Thyroid gland (tissue), 4 donors: ENCODE measurements at regions not wholly inside any gene's neighbourhood (a gene's known extent, or its start where the extent isn't known, plus 50 kb on each side); places are given as distances from the start of the nearest gene placed in this dataset.
A peak's percentile ranks its signal among the peaks of the same experiment; 100 is the strongest.

ENCODE experiments used
- DNase-seq, 2 donors: peaks; one replicate each; pipeline ENCODE4 v3.0.0-alpha.2; 2019
- H3K27ac ChIP-seq, 3 donors: fragments of 200-600 bp; sonication (generic); 1 replicate in 2 of 3; 2 replicates in 1 of 3; pipeline ENCODE4 v1.5.1; 2016 to 2019; ENCODE audit warnings: mild to moderate bottlenecking in 1 of 3, moderate library complexity in 1 of 3
- H3K27me3 ChIP-seq: fragments of 200-600 bp; sonication (generic); one replicate; pipeline ENCODE4 v1.5.1; 2019
- H3K36me3 ChIP-seq, 2 donors: fragments of 200-600 bp; sonication (generic); one replicate each; pipeline ENCODE4 v1.5.1; 2016 to 2019
- H3K4me1 ChIP-seq, 2 donors: fragments of 200-600 bp; sonication (generic); one replicate each; pipeline ENCODE4 v1.5.1; 2017 to 2019
- H3K4me3 ChIP-seq, 3 donors: fragments of 200-600 bp; sonication (generic); replicated peaks in 1 of 3; 1 replicate in 2 of 3; 2 replicates in 1 of 3; pipeline ENCODE4 v1.5.1; 2016; ENCODE audit warnings: mild to moderate bottlenecking in 1 of 3
- H3K9me3 ChIP-seq: fragments of 200-600 bp; sonication (generic); one replicate; pipeline ENCODE4 v1.5.1; 2017
- POLR2A ChIP-seq, 2 donors: fragments of 450-650 bp; IDR thresholded peaks; one replicate each; pipeline ENCODE4 v1.6.1; 2017; ENCODE audit warnings: antibody characterized with exemption in 2 of 2, mild to moderate bottlenecking in 2 of 2, moderate library complexity in 1 of 2
- WGBS, 2 donors: methylation state at CpG; one replicate each; pipeline ENCODE4 v1.1.5; 2017; 5-methylcytosine and 5-hydroxymethylcytosine counted together
- intact Hi-C: fragments of 100-400 bp; cut with DNase I; formaldehyde crosslinking; loops from one replicate; pipeline ENCODE4 v1.15.1; 2023
- TF ChIP-seq, protein P1 (sequence below), 6 experiments: fragments of 200-600 bp in 3 of 6; fragments of 450-650 bp in 3 of 6; sonication (generic) in 3 of 6; IDR thresholded peaks; one replicate each; pipeline ENCODE4 v1.5.1; 2016 to 2019; ENCODE audit warnings: antibody characterized with exemption in 6 of 6, mild to moderate bottlenecking in 2 of 6, inconsistent platforms in 1 of 6, moderate library complexity in 1 of 6

DNA sequence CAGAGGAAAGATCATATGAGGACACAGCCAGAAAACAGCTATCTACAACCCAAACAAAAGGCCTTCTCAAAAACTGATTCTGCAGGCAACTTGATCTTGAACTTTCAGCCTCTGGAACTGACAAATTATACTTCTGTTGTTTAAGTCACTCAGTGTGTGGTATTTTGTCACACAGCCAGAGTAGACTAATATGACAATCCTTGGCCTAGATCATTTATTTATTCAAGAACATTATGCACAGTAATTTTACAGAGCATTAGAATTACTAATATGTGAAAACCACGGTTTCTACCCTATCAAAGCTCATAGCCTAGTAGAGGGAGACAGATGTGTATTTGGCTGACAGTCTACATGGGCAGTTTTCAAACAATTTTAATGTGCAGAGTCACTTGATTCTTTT, 167.8 kb upstream of the PCDH18 start:
- H3K9me3 ChIP-seq = no peaks in the 10 kb centered on the region
- intact Hi-C loops = no loop called here
- WGBS, 2 donors = 70 to 73% methylated on average over 1 of the region's 1 CpG

DNA sequence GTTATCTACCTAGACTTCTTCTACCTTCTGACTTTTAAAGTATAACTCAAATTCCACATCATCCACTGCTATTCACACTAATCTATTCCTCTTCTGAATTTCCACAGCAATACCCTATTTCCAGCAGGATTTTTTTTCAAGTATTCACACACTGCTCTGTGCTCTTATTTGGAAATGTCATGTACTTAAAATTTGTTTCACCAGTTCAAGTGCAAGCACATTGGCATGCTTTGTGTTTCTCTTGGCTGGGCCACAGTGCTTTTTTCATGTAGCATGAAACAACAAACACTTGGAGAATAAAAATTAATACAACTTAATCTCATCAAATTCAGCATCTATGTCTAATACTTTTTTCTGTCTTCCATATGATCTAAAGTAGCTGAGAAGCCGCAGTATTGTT, 161.8 kb upstream of the PCDH18 start:
- no peak for TF ChIP-seq POLR2A (IDR thresholded peaks at IDR 0.05)
- TF ChIP-seq, protein P1, sequence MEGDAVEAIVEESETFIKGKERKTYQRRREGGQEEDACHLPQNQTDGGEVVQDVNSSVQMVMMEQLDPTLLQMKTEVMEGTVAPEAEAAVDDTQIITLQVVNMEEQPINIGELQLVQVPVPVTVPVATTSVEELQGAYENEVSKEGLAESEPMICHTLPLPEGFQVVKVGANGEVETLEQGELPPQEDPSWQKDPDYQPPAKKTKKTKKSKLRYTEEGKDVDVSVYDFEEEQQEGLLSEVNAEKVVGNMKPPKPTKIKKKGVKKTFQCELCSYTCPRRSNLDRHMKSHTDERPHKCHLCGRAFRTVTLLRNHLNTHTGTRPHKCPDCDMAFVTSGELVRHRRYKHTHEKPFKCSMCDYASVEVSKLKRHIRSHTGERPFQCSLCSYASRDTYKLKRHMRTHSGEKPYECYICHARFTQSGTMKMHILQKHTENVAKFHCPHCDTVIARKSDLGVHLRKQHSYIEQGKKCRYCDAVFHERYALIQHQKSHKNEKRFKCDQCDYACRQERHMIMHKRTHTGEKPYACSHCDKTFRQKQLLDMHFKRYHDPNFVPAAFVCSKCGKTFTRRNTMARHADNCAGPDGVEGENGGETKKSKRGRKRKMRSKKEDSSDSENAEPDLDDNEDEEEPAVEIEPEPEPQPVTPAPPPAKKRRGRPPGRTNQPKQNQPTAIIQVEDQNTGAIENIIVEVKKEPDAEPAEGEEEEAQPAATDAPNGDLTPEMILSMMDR (IDR thresholded peaks at IDR 0.05) = no peak
- H3K4me3 ChIP-seq = no peak overlapping the region
- intact Hi-C loops = no loop called here
- no peaks in the 10 kb centered on the region for H3K9me3 ChIP-seq
- WGBS, 2 donors = 83 to 85% methylated on average over 1 of the region's 1 CpG
- H3K36me3 ChIP-seq = no peaks in the 10 kb centered on the region
- H3K27me3 ChIP-seq = no peaks in the 10 kb centered on the region
- H3K4me1 ChIP-seq = peaks cover 9 to 14% of the 10 kb centered on the region in 2 donors
- H3K27ac ChIP-seq = peak overlapping the region in 1 of 3 donors; percentile 43
- peak; percentile 48 to 65 for DNase-seq

More for the DNA sequence above, 167.8 kb upstream of the PCDH18 start:
- no peak for TF ChIP-seq POLR2A (IDR thresholded peaks at IDR 0.05)
- TF ChIP-seq, protein P1 (IDR thresholded peaks at IDR 0.05) = no peak
- no peak overlapping the region for H3K4me3 ChIP-seq
- H3K27ac ChIP-seq = no peak overlapping the region
- H3K36me3 ChIP-seq = no peaks in the 10 kb centered on the region
- no peaks in the 10 kb centered on the region for H3K27me3 ChIP-seq
- H3K4me1 ChIP-seq = peaks cover 5 to 7% of the 10 kb centered on the region in 2 donors
- no peak for DNase-seq

DNA sequence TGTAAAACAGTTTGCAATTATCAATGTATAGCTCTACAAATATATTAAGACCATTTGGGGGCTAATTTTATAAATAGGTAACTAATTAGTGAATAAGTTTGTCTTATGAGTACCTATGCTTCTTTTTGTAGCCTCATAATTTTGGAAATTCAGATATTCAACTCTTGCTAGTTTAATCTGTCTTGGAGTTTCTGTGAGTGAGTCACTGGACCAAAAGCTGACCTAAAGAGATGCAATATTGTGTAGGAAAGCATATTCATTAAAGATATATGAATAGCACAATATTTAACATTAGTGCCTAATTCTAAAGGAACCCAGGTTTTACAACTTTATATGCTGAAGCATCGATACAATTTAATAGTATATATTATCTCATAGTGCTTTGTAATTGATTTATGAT, 161.3 kb upstream of the PCDH18 start:
- Histone ChIP-seq H3K4me3 (no peak overlapping the region), H3K27me3 (no peaks in the 10 kb centered on the region), H3K36me3 (no peaks in the 10 kb centered on the region), H3K9me3 (no peaks in the 10 kb centered on the region), H3K4me1 (peaks cover 9 to 14% of the 10 kb centered on the region in 2 donors), H3K27ac (peak overlapping the region in 1 of 3 donors; percentile 43)
- intact Hi-C loops = no loop called here
- DNase-seq = no peak
- 76 to 87% methylated on average over 1 of the region's 1 CpG for WGBS, 2 donors
- TF ChIP-seq, protein P1 (IDR thresholded peaks at IDR 0.05) = no peak
- TF ChIP-seq POLR2A (IDR thresholded peaks at IDR 0.05) = no peak

DNA sequence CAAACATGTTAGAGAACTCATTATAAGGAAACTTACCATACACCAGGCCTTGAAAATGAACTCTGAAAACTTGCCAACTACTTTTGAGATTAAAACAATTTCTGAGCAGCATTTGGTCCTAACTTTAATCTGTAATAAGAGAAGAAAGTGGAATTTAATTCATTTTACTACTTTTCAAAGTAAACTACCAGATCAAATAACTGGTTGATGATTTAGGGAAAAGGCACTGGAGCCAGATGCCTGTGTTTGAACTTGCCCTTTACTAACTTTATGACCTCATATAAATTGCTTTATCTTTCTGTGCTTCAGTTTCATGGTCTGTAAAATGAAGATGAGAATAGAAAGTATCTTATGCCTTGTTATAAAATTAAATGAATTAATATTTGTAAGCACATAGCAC, 159.9 kb upstream of the PCDH18 start:
- Histone ChIP-seq H3K9me3 (no peaks in the 10 kb centered on the region), H3K36me3 (no peaks in the 10 kb centered on the region), H3K4me1 (peaks cover 9 to 14% of the 10 kb centered on the region in 2 donors), H3K27ac (no peak overlapping the region), H3K27me3 (no peaks in the 10 kb centered on the region), H3K4me3 (no peak overlapping the region)
- no peak for TF ChIP-seq POLR2A (IDR thresholded peaks at IDR 0.05)
- TF ChIP-seq, protein P1 (IDR thresholded peaks at IDR 0.05) = no peak
- intact Hi-C loops = no loop called here
- DNase-seq = no peak

DNA sequence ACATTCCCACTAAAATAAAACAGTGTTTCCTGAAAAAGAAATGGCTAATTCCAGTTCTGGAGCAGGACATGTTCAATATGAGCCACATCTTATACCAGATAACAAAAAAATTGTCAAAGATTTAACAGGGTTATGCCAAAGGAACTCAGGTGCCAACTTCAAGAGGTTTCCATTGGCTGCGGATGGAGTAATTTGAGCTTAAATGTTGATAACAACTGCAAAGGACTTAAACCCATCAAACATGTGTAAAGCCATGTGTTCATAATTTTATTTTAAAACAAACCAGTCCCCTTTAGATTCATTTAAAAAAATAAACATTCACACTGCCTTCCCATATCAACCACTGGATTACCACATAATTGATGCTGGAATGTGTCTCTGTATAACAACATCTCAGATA, 156.4 kb upstream of the PCDH18 start:
- Histone ChIP-seq H3K27ac (no peak overlapping the region), H3K9me3 (no peaks in the 10 kb centered on the region), H3K27me3 (no peaks in the 10 kb centered on the region), H3K4me1 (peaks cover 0 to under 1% of the 10 kb centered on the region in 2 donors), H3K4me3 (no peak overlapping the region), H3K36me3 (no peaks in the 10 kb centered on the region)
- TF ChIP-seq, protein P1 (IDR thresholded peaks at IDR 0.05) = no peak
- no peak for TF ChIP-seq POLR2A (IDR thresholded peaks at IDR 0.05)
- intact Hi-C loops = no loop called here
- WGBS, 2 donors = 83 to 93% methylated on average over 1 of the region's 1 CpG
- no peak for DNase-seq
